Liver (tissue), 8 donors: ENCODE measurements at regions not wholly inside any gene's neighbourhood (a gene's known extent, or its start where the extent isn't known, plus 50 kb on each side); places are given as distances from the start of the nearest gene placed in this dataset.
"Not testable (repeated sequence)": the region's sequence is repeated elsewhere in the genome, so short reads cannot be mapped to it uniquely, and the experiment has no call there.

ENCODE experiments used
- DNase-seq: peaks from one replicate; pipeline ENCODE4 v3.0.0-alpha.2; 2017; ENCODE audit warnings: low spot score
- H3K27ac ChIP-seq, 2 donors: one replicate each; pipeline ENCODE4 v1.7.0; 2013; ENCODE audit warnings: inconsistent platforms in 2 of 2, low read length in 2 of 2, control low read depth in 1 of 2, low read depth in 1 of 2, mild to moderate bottlenecking in 1 of 2
- H3K27me3 ChIP-seq, 4 donors: one replicate each; pipeline versions ENCODE4 v1.6.1 to v1.7.0; 2013; ENCODE audit warnings: low read length in 3 of 4, inconsistent platforms in 1 of 4, mild to moderate bottlenecking in 1 of 4, moderate library complexity in 1 of 4; ENCODE audit not compliant: control insufficient read depth in 4 of 4, insufficient read depth in 4 of 4
- H3K36me3 ChIP-seq, 4 donors: one replicate each; pipeline versions ENCODE4 v1.6.1 to v1.7.0; 2013; ENCODE audit warnings: low read length in 3 of 4, mild to moderate bottlenecking in 3 of 4, low read depth in 1 of 4, moderate library complexity in 1 of 4; ENCODE audit not compliant: control insufficient read depth in 4 of 4, insufficient read depth in 3 of 4
- H3K4me1 ChIP-seq, 4 donors: one replicate each; pipeline versions ENCODE4 v1.6.1 to v1.7.0; 2013; ENCODE audit warnings: low read length in 3 of 4, mild to moderate bottlenecking in 3 of 4, moderate library complexity in 1 of 4; ENCODE audit not compliant: control insufficient read depth in 4 of 4, insufficient read depth in 4 of 4
- H3K4me3 ChIP-seq, 3 donors: one replicate each; pipeline versions ENCODE4 v1.6.1 to v1.7.0; 2013; ENCODE audit warnings: low read length in 3 of 3, control low read depth in 1 of 3, low read depth in 1 of 3, mild to moderate bottlenecking in 1 of 3
- H3K9ac ChIP-seq, 2 donors: one replicate each; pipeline ENCODE4 v1.7.0; 2013; ENCODE audit warnings: low read length in 2 of 2, mild to moderate bottlenecking in 2 of 2, moderate library complexity in 2 of 2, control low read depth in 1 of 2, low read depth in 1 of 2
- H3K9me3 ChIP-seq, 4 donors: one replicate each; pipeline versions ENCODE4 v1.6.1 to v1.7.0; 2013; ENCODE audit warnings: low read length in 3 of 4; ENCODE audit not compliant: control insufficient read depth in 4 of 4
- FOXA2 ChIP-seq: IDR thresholded peaks from 2 replicates; pipeline ENCODE4 v1.6.1; 2016; ENCODE audit warnings: antibody characterized with exemption
- GABPA ChIP-seq, 2 donors: IDR thresholded peaks in 1 of 2; conservative IDR thresholded peaks in 1 of 2; 2 replicates each; pipeline ENCODE4 v1.6.1; 2016; ENCODE audit warnings: antibody characterized with exemption in 2 of 2, mild to moderate bottlenecking in 1 of 2, moderate library complexity in 1 of 2
- HNF4A ChIP-seq, 2 donors: conservative IDR thresholded peaks; 2 replicates each; pipeline ENCODE4 v1.6.1; 2016; ENCODE audit warnings: antibody characterized with exemption in 2 of 2, mild to moderate bottlenecking in 2 of 2
- HNF4G ChIP-seq: IDR thresholded peaks from 2 replicates; pipeline ENCODE4 v1.6.1; 2016; ENCODE audit warnings: antibody characterized with exemption
- JUND ChIP-seq, 2 donors: IDR thresholded peaks; 2 replicates each; pipeline ENCODE4 v1.6.1; 2016; ENCODE audit warnings: antibody characterized with exemption in 2 of 2
- NR2F2 ChIP-seq: IDR thresholded peaks from 2 replicates; pipeline ENCODE4 v1.6.1; 2016; ENCODE audit warnings: antibody characterized with exemption
- RAD21 ChIP-seq, 2 donors: IDR thresholded peaks; 2 replicates each; pipeline ENCODE4 v1.6.1; 2016; ENCODE audit warnings: antibody characterized with exemption in 2 of 2, mild to moderate bottlenecking in 2 of 2
- SP1 ChIP-seq: IDR thresholded peaks from 2 replicates; pipeline ENCODE4 v1.6.1; 2018; ENCODE audit warnings: antibody characterized with exemption, mild to moderate bottlenecking
- YY1 ChIP-seq: IDR thresholded peaks from 2 replicates; pipeline ENCODE4 v1.6.1; 2016; ENCODE audit warnings: antibody characterized with exemption, mild to moderate bottlenecking
- WGBS: extraction: QIAGEN DNeasy Blood & Tissue Kit; methylation state at CpG from one replicate; pipeline ENCODE4 v1.1.7; 2013; 5-methylcytosine and 5-hydroxymethylcytosine counted together
- TF ChIP-seq, protein P1 (sequence below): IDR thresholded peaks from 2 replicates; pipeline ENCODE4 v1.6.1; 2016; ENCODE audit warnings: antibody characterized with exemption, mild to moderate bottlenecking
- TF ChIP-seq, protein P2 (sequence below): IDR thresholded peaks from 2 replicates; pipeline ENCODE4 v1.6.1; 2016; ENCODE audit warnings: antibody characterized with exemption
- TF ChIP-seq, protein P3 (sequence below): fragments of 150-350 bp; IDR thresholded peaks from 2 replicates; pipeline ENCODE4 v1.5.1; 2017; ENCODE audit warnings: improper control_type of control experiment, low read depth, low read length; ENCODE audit not compliant: missing input control
- TF ChIP-seq, protein P4 (sequence below): IDR thresholded peaks from 2 replicates; pipeline ENCODE4 v1.6.1; 2016; ENCODE audit warnings: antibody characterized with exemption
- donor health status: healthy.
- donor health status: healthy.
- donor health status: healthy.
- donor health status: healthy.
- donor health status: healthy.

DNA sequence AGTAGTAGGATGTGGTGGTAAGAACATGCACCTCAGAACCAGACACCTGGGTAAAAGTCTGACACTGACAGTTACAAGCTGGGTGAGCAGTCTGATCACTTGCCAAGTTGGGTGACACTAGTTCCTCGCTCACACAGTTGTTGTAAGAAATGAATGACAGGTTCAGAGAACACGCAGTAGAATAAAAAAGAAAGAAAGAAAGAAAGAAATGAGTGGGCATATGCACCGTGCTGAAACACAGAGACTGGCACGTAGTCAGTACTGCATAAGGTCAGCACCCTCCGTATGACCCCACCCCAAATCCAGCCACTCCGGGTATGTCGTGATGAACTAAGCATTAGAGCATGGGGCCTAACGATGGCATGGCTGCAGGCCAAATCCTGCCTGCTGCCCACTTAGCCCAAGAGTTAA is 90.6 kb downstream of the GLUL start:
- no peaks in the 10 kb centered on the region for H3K27me3 ChIP-seq
- WGBS, result 84% methylated on average over 8 of the region's 8 CpGs
- TF ChIP-seq JUND (IDR thresholded peaks at IDR 0.05) (no peak), NR2F2 (no peak), FOXA2 (no peak), HNF4G (no peak), GABPA (IDR thresholded peaks at IDR 0.05 in 1 of 2, conservative IDR thresholded peaks at IDR 0.05 in 1 of 2) (no peak), RAD21 (IDR thresholded peaks at IDR 0.05) (no peak), SP1 (no peak)
- TF ChIP-seq, protein P1, sequence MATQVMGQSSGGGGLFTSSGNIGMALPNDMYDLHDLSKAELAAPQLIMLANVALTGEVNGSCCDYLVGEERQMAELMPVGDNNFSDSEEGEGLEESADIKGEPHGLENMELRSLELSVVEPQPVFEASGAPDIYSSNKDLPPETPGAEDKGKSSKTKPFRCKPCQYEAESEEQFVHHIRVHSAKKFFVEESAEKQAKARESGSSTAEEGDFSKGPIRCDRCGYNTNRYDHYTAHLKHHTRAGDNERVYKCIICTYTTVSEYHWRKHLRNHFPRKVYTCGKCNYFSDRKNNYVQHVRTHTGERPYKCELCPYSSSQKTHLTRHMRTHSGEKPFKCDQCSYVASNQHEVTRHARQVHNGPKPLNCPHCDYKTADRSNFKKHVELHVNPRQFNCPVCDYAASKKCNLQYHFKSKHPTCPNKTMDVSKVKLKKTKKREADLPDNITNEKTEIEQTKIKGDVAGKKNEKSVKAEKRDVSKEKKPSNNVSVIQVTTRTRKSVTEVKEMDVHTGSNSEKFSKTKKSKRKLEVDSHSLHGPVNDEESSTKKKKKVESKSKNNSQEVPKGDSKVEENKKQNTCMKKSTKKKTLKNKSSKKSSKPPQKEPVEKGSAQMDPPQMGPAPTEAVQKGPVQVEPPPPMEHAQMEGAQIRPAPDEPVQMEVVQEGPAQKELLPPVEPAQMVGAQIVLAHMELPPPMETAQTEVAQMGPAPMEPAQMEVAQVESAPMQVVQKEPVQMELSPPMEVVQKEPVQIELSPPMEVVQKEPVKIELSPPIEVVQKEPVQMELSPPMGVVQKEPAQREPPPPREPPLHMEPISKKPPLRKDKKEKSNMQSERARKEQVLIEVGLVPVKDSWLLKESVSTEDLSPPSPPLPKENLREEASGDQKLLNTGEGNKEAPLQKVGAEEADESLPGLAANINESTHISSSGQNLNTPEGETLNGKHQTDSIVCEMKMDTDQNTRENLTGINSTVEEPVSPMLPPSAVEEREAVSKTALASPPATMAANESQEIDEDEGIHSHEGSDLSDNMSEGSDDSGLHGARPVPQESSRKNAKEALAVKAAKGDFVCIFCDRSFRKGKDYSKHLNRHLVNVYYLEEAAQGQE, result no peak
- TF ChIP-seq, protein P2, sequence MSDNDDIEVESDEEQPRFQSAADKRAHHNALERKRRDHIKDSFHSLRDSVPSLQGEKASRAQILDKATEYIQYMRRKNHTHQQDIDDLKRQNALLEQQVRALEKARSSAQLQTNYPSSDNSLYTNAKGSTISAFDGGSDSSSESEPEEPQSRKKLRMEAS, result no peak
- TF ChIP-seq, protein P3, sequence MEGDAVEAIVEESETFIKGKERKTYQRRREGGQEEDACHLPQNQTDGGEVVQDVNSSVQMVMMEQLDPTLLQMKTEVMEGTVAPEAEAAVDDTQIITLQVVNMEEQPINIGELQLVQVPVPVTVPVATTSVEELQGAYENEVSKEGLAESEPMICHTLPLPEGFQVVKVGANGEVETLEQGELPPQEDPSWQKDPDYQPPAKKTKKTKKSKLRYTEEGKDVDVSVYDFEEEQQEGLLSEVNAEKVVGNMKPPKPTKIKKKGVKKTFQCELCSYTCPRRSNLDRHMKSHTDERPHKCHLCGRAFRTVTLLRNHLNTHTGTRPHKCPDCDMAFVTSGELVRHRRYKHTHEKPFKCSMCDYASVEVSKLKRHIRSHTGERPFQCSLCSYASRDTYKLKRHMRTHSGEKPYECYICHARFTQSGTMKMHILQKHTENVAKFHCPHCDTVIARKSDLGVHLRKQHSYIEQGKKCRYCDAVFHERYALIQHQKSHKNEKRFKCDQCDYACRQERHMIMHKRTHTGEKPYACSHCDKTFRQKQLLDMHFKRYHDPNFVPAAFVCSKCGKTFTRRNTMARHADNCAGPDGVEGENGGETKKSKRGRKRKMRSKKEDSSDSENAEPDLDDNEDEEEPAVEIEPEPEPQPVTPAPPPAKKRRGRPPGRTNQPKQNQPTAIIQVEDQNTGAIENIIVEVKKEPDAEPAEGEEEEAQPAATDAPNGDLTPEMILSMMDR, result no peak
- H3K27ac ChIP-seq, result no peak overlapping the region
- no peaks in the 10 kb centered on the region for H3K9me3 ChIP-seq
- DNase-seq, result no peak
- H3K36me3 ChIP-seq, result no peaks in the 10 kb centered on the region
- H3K9ac ChIP-seq, result no peak overlapping the region
- peaks cover 0 to 11% (median 2%) of the 10 kb centered on the region in 4 donors for H3K4me1 ChIP-seq
- H3K4me3 ChIP-seq, result no peak overlapping the region

DNA sequence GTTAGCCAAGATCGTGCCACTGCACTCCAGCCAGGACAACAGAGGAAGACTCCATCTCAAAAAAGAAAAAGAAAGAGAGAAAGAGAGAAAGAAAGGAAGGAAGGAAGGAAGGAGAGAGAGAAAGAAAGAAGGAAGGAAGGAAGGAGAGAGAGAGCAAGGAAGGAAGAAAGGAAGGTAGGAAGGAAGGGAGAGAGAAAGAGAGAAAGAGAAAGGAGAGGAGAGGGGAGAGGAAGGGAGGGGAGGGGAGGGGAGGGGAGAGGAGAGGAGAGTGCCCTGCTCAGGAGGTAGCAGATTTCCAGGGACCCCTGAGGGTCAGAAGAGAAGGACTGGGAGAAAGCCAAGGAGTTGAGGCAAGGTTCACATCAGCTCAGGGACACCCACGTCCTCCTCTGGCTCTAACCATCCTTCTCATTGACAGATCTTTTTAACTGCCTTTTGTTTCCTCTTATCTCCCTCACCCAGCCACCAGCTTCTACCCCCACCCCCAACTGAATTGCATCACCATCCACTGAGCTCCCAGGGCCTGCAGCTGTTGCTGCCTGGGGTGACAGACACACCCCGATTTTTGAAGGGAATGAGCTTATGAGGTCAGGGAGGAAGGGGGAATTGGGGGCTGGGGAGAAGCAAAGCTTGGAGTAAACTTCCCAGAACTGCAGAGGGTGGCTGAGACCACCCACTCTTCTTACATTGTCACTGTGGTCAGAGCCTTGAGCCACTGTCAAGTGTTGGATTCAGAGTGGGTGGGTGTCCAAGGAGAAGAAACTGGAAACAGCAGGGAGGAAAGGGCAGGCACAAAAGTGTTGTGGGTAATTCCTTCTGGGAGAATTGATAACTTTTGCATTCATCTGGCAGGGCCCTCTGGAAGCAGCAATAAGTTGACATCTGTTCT is 91.6 kb downstream of the GLUL start:
- Histone ChIP-seq H3K4me1 (peaks cover 0 to 11% (median 2%) of the 10 kb centered on the region in 4 donors), H3K27ac (no peak overlapping the region), H3K36me3 (no peaks in the 10 kb centered on the region), H3K4me3 (no peak overlapping the region), H3K9me3 (no peaks in the 10 kb centered on the region), H3K9ac (no peak overlapping the region), H3K27me3 (no peaks in the 10 kb centered on the region)
- DNase-seq, result peak; percentile 70
- no peak for TF ChIP-seq YY1
- TF ChIP-seq HNF4A (conservative IDR thresholded peaks at IDR 0.05), result no peak
- TF ChIP-seq, protein P4, sequence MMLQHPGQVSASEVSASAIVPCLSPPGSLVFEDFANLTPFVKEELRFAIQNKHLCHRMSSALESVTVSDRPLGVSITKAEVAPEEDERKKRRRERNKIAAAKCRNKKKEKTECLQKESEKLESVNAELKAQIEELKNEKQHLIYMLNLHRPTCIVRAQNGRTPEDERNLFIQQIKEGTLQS, result peak; percentile 89
- TF ChIP-seq, protein P2, result no peak
- TF ChIP-seq HNF4G, result no peak
- TF ChIP-seq, protein P3, result no peak
- TF ChIP-seq JUND (IDR thresholded peaks at IDR 0.05), result no peak
- WGBS, result 68% methylated on average over 3 of the region's 3 CpGs

DNA sequence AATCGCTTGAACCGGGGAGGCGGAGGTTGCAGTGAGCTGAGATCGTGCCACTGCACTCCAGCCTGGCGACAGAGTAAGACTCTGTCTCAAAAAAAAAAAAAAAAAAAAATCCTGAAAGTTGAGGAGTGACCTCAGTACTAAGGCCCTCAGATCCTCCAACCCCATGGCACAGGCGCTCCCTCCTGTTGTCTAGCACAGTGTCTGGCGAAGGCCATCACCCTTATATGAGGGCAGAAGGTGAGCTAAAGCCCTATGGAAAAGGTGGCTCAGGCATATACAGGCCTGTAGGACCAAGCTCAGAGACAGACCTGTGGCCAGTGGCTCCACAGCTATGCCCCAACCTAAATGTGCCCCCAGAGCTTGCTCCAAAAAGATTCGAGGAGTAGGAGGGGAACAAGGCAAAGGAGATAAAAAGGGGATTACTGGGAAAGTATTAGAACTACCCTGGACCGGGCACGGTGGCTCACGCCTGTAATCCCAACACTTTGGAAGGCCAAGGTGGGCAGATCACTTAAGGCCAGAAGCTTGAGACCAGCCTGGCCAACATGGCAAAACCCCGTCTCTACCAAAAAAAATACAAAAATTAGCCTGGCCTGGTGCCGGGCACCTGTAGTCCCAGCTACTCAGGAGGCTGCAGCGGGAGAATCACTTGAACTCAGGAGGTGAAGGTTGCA is 92.4 kb downstream of the GLUL start:
- not testable (repeated sequence) for H3K9me3 ChIP-seq, H3K9ac ChIP-seq, DNase-seq, H3K36me3 ChIP-seq, H3K4me3 ChIP-seq, H3K27ac ChIP-seq, H3K27me3 ChIP-seq
- WGBS, result 96% methylated on average over 14 of the region's 14 CpGs
- peaks cover 0 to 11% (median 2%) of the 10 kb centered on the region in 4 donors for H3K4me1 ChIP-seq
